K562 (cell line): ENCODE measurements at regions not wholly inside any gene's neighbourhood (a gene's known extent, or its start where the extent isn't known, plus 50 kb on each side); places are given as distances from the start of the nearest gene placed in this dataset.

Experiments used
- CREM ChIP-seq: IDR thresholded peaks from 2 replicates; pipeline ENCODE4 v1.6.1; 2014; ENCODE audit warnings: antibody characterized with exemption, low read depth
- CXXC5 ChIP-seq: fragments of 250-450 bp; sonication (Bioruptor Pico); IDR thresholded peaks from 2 replicates; pipeline ENCODE4 v1.8.0; 2022; ENCODE audit warnings: inconsistent platforms, mild to moderate bottlenecking, moderate library complexity
- ERF ChIP-seq: fragments of 450-650 bp; formaldehyde crosslinking; IDR thresholded peaks from 2 replicates; pipeline ENCODE4 v1.4.0; 2020; ENCODE audit warnings: mild to moderate bottlenecking, mixed read lengths
- ESRRA ChIP-seq: fragments of 450-650 bp; IDR thresholded peaks from 2 replicates; pipeline ENCODE4 v1.6.1; 2014; ENCODE audit warnings: low read depth, mild to moderate bottlenecking, moderate library complexity, borderline replicate concordance
- HOXB6 ChIP-seq: fragments of 250-450 bp; sonication (Bioruptor Pico); IDR thresholded peaks from 2 replicates; pipeline ENCODE4 v1.5.1; 2022; ENCODE audit warnings: mild to moderate bottlenecking, borderline replicate concordance
- MGA ChIP-seq: fragments of 450-650 bp; IDR thresholded peaks from 2 replicates; pipeline ENCODE4 v1.6.1; 2016; ENCODE audit warnings: mild to moderate bottlenecking, moderate library complexity
- PKNOX1 ChIP-seq: fragments of 450-650 bp; IDR thresholded peaks from 2 replicates; pipeline ENCODE4 v1.6.1; 2016
- PTTG1 ChIP-seq: fragments of 450-650 bp; IDR thresholded peaks from 2 replicates; pipeline ENCODE4 v1.6.1; 2016; ENCODE audit warnings: low read depth, mild to moderate bottlenecking, missing genetic modification characterization, missing compliant biosample characterization
- SMARCB1 ChIP-seq: IDR thresholded peaks from 2 replicates; pipeline ENCODE4 v1.6.1; 2011; ENCODE audit warnings: improper control_type of control experiment, low read depth; ENCODE audit not compliant: insufficient read length
- SREBF2 ChIP-seq: sonication (generic); formaldehyde crosslinking; IDR thresholded peaks from 2 replicates; pipeline ENCODE4 v1.4.0; 2020; ENCODE audit warnings: mild to moderate bottlenecking, missing genetic modification reagents
- THAP12 ChIP-seq: fragments of 250-450 bp; sonication (Bioruptor Pico); IDR thresholded peaks from 2 replicates; pipeline ENCODE4 v1.9.0; 2021; ENCODE audit warnings: mild to moderate bottlenecking, inconsistent platforms
- ZNF146 ChIP-seq: IDR thresholded peaks from one replicate; pipeline ENCODE4 v1.6.1; 2018; ENCODE audit warnings: missing compliant biosample characterization; ENCODE audit not compliant: unreplicated experiment
- ZNF41 ChIP-seq: fragments of 250-450 bp; sonication (Bioruptor Pico); conservative IDR thresholded peaks from 2 replicates; pipeline ENCODE4 v1.4.0; 2020; ENCODE audit warnings: mild to moderate bottlenecking

GRCh38 chr12:93127582-93128331 is 198.7 kb upstream of the EEA1 start (continued):
- TF ChIP-seq MGA (no peak), CREM (0 out of 2 replicates have a peak, but pooled peaks have one; percentile 14), HOXB6 (no peak), ESRRA (no peak), PKNOX1 (peak; percentile 36; the same call in 1 of the 2 replicates), ZNF146 (CRISPR knock-in tag) (no peak), SREBF2 (CRISPR knock-in tag) (no peak), THAP12 (CRISPR knock-in tag) (no peak), SMARCB1 (no peak), CXXC5 (peak; percentile 49), ERF (no peak), ZNF41 (CRISPR knock-in tag) (no peak), PTTG1 (tag) (no peak)
